Lower lobe of right lung (tissue), 2 donors: ENCODE measurements at regions not wholly inside any gene's neighbourhood (a gene's known extent, or its start where the extent isn't known, plus 50 kb on each side); places are given as distances from the start of the nearest gene placed in this dataset.

Experiments
- ATAC-seq, 2 donors: fragments of 200-7000 bp; cut with Tn5 transposase; one replicate each; pipeline ENCODE4 v1.9.1; 2020 to 2022; ENCODE audit warnings: mild to moderate bottlenecking in 2 of 2, moderate library complexity in 2 of 2
- DNase-seq: peaks from one replicate; pipeline ENCODE4 v3.0.0-alpha.2; 2020
- H3K27ac ChIP-seq: fragments of 200-600 bp; one replicate; pipeline ENCODE4 v1.8.0; 2022
- H3K27me3 ChIP-seq: fragments of 200-600 bp; one replicate; pipeline ENCODE4 v1.8.0; 2022; ENCODE audit warnings: low read depth
- H3K36me3 ChIP-seq: fragments of 200-600 bp; one replicate; pipeline ENCODE4 v1.8.0; 2022; ENCODE audit warnings: mild to moderate bottlenecking
- H3K4me1 ChIP-seq: fragments of 200-600 bp; one replicate; pipeline ENCODE4 v1.8.0; 2022
- H3K4me3 ChIP-seq: fragments of 200-600 bp; one replicate; pipeline ENCODE4 v1.8.0; 2022; ENCODE audit warnings: mild to moderate bottlenecking
- H3K9me3 ChIP-seq: fragments of 200-600 bp; one replicate; pipeline ENCODE4 v1.8.0; 2022
- intact Hi-C: fragments of 100-400 bp; cut with DNase I; formaldehyde crosslinking; loops from one replicate; pipeline ENCODE4 v1.11.0; 2022
- TF ChIP-seq, protein P1 (sequence below): fragments of 200-600 bp; IDR thresholded peaks from one replicate; pipeline ENCODE4 v1.8.0; 2022; ENCODE audit warnings: antibody characterized with exemption, mild to moderate bottlenecking
- donor health status: DM: no; HTN: yes; CAD: no; lungs with severe emphysema.

DNA sequence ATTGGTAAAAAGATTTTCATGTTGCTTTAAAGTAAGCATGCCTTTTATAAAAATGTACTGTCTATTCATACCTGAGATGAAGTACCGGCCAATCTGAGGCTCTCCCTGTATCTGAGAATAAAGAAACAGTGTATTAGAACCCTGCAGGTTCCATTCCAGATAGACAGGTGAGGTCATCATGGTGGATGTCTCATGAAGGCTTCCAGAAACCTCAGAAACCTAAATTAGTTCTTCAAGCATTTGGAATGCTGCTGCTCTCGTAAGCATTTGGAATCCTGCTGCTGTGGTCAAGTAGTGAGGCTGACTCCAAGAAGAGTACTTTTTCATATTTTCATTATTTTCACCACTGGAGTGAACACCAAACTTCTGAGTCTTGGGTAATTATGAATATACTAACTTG is 642.3 kb downstream of the MAFB start:
- Histone ChIP-seq H3K4me1 (no peaks in the 10 kb centered on the region), H3K4me3 (no peak overlapping the region), H3K27me3 (no peaks in the 10 kb centered on the region), H3K9me3 (no peaks in the 10 kb centered on the region), H3K36me3 (no peaks in the 10 kb centered on the region), H3K27ac (no peak overlapping the region)
- DNase-seq (no peak), ATAC-seq (no peak)
- intact Hi-C loops, result no loop called here
- TF ChIP-seq, protein P1, sequence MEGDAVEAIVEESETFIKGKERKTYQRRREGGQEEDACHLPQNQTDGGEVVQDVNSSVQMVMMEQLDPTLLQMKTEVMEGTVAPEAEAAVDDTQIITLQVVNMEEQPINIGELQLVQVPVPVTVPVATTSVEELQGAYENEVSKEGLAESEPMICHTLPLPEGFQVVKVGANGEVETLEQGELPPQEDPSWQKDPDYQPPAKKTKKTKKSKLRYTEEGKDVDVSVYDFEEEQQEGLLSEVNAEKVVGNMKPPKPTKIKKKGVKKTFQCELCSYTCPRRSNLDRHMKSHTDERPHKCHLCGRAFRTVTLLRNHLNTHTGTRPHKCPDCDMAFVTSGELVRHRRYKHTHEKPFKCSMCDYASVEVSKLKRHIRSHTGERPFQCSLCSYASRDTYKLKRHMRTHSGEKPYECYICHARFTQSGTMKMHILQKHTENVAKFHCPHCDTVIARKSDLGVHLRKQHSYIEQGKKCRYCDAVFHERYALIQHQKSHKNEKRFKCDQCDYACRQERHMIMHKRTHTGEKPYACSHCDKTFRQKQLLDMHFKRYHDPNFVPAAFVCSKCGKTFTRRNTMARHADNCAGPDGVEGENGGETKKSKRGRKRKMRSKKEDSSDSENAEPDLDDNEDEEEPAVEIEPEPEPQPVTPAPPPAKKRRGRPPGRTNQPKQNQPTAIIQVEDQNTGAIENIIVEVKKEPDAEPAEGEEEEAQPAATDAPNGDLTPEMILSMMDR, result no peak

DNA sequence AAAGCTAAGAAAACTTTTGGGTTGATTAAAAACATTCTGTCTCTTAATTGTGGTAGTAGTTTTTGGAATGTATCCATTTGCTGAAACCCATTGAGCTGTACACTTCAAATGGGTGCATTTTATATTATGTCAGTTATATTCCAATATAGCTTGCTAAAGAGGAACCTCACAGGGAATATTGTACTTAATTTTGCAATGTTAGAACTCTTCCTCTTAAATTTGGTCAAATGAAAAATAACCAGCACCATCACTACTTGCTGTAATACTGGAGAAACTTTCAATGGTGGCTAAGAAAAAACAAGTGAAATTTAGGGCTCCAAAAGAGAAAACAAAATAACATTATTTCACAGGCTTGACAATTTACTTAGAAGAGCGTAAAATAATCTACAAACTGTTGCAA is 651.5 kb downstream of the MAFB start:
- TF ChIP-seq, protein P1, result no peak
- no peaks in the 10 kb centered on the region for H3K36me3 ChIP-seq
- no peak for DNase-seq
- ATAC-seq, result no peak
- no peaks in the 10 kb centered on the region for H3K27me3 ChIP-seq
- H3K27ac ChIP-seq, result no peak overlapping the region
- H3K9me3 ChIP-seq, result no peaks in the 10 kb centered on the region
- H3K4me1 ChIP-seq, result no peaks in the 10 kb centered on the region
- H3K4me3 ChIP-seq, result no peak overlapping the region
- intact Hi-C loops, result no loop called here

DNA sequence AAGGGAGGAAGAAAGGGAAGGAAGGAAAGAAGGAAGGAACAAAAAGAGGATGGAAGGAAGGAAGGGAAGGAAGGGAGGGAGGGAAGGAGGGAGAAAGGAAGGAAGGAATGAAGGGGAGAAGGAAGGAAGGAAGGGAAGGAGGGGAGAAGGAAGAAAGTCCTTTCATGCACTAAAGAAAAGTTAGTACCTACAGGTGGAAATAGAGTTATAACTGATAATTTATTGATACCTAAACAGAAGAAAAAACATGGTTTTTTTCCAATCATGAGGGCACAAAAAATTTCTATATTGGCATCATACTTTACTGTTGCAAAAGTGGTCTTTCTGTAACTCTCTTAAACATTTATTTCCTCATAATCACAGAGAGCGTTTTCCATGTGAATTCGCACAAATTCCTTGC is 659.4 kb downstream of the MAFB start:
- no peaks in the 10 kb centered on the region for H3K27me3 ChIP-seq
- no peak for ATAC-seq
- no peak for DNase-seq
- H3K4me3 ChIP-seq, result no peak overlapping the region
- no peaks in the 10 kb centered on the region for H3K4me1 ChIP-seq
- no peaks in the 10 kb centered on the region for H3K9me3 ChIP-seq
- no peaks in the 10 kb centered on the region for H3K36me3 ChIP-seq
- TF ChIP-seq, protein P1, result no peak
- intact Hi-C loops, result no loop called here
- H3K27ac ChIP-seq, result no peak overlapping the region

DNA sequence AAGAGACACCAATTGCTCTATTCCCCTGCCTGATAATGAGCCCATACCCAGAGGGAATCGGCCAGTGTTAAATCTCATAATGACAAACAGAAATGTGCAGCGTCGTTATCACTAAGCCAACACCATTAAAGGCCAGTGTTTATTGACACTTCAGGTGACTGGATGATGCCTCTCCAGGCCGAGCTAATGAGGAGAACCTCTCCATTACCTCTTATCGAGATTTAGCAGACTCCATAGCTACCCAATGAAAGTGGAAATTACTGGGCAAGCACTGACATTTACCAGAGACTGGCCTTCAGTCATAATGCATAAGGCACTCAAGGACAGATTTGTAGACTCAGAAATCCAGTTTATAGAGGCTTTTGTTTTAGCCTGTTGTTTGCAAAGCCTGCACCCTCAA is 669.5 kb downstream of the MAFB start:
- no peak overlapping the region for H3K27ac ChIP-seq
- TF ChIP-seq, protein P1, result no peak
- no peaks in the 10 kb centered on the region for H3K4me1 ChIP-seq
- no peak overlapping the region for H3K4me3 ChIP-seq
- intact Hi-C loops, result no loop called here
- ATAC-seq (no peak), DNase-seq (no peak)
- H3K36me3 ChIP-seq, result no peaks in the 10 kb centered on the region
- H3K9me3 ChIP-seq, result no peaks in the 10 kb centered on the region
- H3K27me3 ChIP-seq, result no peaks in the 10 kb centered on the region

DNA sequence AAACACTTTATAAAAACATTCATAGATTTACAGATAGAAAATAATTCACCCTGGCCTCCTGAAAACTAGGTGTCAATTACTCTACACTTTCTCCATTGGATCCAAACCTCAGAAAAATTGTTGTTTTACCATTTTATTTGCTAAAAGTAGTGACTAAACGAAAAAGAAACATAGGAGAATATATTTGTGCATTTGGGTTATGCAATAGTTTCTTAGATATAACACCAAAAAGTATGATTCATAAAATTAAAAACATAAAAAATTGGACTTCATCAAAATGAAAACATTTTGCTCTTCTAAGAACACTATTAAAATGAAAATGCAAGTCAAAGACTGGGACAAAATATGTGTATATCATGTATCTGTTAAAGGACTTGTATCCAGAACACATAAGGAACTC is 671.3 kb downstream of the MAFB start:
- TF ChIP-seq, protein P1, result no peak
- H3K4me1 ChIP-seq, result no peaks in the 10 kb centered on the region
- H3K4me3 ChIP-seq, result no peak overlapping the region
- no peak for ATAC-seq
- H3K9me3 ChIP-seq, result no peaks in the 10 kb centered on the region
- DNase-seq, result no peak
- H3K27ac ChIP-seq, result no peak overlapping the region
- no peaks in the 10 kb centered on the region for H3K36me3 ChIP-seq
- H3K27me3 ChIP-seq, result no peaks in the 10 kb centered on the region
- intact Hi-C loops, result no loop called here

DNA sequence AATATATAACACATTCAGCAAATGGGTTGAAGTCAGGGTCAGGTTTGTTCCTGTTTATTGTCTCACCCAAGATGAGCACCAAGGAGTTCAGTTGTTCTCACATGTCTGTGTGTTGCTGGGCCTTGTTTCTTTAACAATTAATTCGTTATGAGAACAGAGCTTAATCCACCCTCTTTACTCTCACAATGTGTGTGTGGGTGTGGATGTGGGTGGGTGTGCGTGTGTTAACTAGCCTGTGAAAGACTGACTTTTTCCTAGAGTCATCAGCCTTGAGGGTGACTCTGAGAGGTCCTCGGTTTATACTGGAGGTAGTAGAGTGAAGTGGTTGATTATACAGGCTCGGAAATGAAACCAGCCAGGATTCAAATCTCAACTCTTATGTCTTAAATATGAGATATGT is 672.1 kb downstream of the MAFB start:
- H3K36me3 ChIP-seq, result no peaks in the 10 kb centered on the region
- no peaks in the 10 kb centered on the region for H3K4me1 ChIP-seq

More for the DNA sequence above, 672.1 kb downstream of the MAFB start:
- H3K9me3 ChIP-seq, result no peaks in the 10 kb centered on the region
- H3K27me3 ChIP-seq, result no peaks in the 10 kb centered on the region
- intact Hi-C loops, result no loop called here
- TF ChIP-seq, protein P1, result no peak
- ATAC-seq (no peak), DNase-seq (no peak)
- H3K27ac ChIP-seq, result no peak overlapping the region
- H3K4me3 ChIP-seq, result no peak overlapping the region
